ENCODE measurements at regions not wholly inside any gene's neighbourhood (a gene's known extent, or its start where the extent isn't known, plus 50 kb on each side); places are given as distances from the start of the nearest gene placed in this dataset.

- TF ChIP-seq TAF1 (IDR thresholded peaks at IDR 0.05; ENCODE audit: borderline replicate concordance, low read depth, low read length) (no peak), CTCF (IDR thresholded peaks at IDR 0.05) (no peak), EP300 (IDR thresholded peaks at IDR 0.05; ENCODE audit: borderline replicate concordance in 1 of 2, low read depth in 1 of 2, low read length in 1 of 2) (no peak), MAX (IDR thresholded peaks at IDR 0.05; ENCODE audit: low read depth) (no peak), POLR2AphosphoS5 (IDR thresholded peaks at IDR 0.05; ENCODE audit: low read depth, low read length) (no peak), MEF2A (IDR thresholded peaks at IDR 0.05; ENCODE audit: borderline replicate concordance, low read depth) (no peak), RAD21 (IDR thresholded peaks at IDR 0.05; ENCODE audit: low read length) (no peak), GATA2 (CRISPR knock-in tag; IDR thresholded peaks at IDR 0.05) (no peak), PBX3 (IDR thresholded peaks at IDR 0.05) (no peak), RFX5 (IDR thresholded peaks at IDR 0.05; ENCODE audit: low read length) (no peak), RCOR1 (IDR thresholded peaks at IDR 0.05; ENCODE audit: low read length) (no peak)
Observed at GRCh38 chr9:75488719-75489110, 400.4 kb downstream of the OSTF1 start.
